C4-2B (cell line): ENCODE measurements at regions not wholly inside any gene's neighbourhood (a gene's known extent, or its start where the extent isn't known, plus 50 kb on each side); places are given as distances from the start of the nearest gene placed in this dataset.
"Not testable (repeated sequence)": the region's sequence is repeated elsewhere in the genome, so short reads cannot be mapped to it uniquely, and the experiment has no call there.

Source experiments
- ZFX ChIP-seq: fragments of 450-650 bp; IDR thresholded peaks from 2 replicates; pipeline ENCODE4 v1.6.1; 2017
- TF ChIP-seq, protein P1 (sequence below): fragments of 450-650 bp; conservative IDR thresholded peaks from 2 replicates; pipeline ENCODE4 v1.5.1; 2017; ENCODE audit warnings: mild to moderate bottlenecking

- TF ChIP-seq, protein P1, sequence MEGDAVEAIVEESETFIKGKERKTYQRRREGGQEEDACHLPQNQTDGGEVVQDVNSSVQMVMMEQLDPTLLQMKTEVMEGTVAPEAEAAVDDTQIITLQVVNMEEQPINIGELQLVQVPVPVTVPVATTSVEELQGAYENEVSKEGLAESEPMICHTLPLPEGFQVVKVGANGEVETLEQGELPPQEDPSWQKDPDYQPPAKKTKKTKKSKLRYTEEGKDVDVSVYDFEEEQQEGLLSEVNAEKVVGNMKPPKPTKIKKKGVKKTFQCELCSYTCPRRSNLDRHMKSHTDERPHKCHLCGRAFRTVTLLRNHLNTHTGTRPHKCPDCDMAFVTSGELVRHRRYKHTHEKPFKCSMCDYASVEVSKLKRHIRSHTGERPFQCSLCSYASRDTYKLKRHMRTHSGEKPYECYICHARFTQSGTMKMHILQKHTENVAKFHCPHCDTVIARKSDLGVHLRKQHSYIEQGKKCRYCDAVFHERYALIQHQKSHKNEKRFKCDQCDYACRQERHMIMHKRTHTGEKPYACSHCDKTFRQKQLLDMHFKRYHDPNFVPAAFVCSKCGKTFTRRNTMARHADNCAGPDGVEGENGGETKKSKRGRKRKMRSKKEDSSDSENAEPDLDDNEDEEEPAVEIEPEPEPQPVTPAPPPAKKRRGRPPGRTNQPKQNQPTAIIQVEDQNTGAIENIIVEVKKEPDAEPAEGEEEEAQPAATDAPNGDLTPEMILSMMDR, result peak; percentile 34
- not testable (repeated sequence) for TF ChIP-seq ZFX
These were observed 95.5 kb upstream of the PLEKHM1 start for GRCh38 chr17:45585794-45586650.
